ENCODE measurements at regions not wholly inside any gene's neighbourhood (a gene's known extent, or its start where the extent isn't known, plus 50 kb on each side); places are given as distances from the start of the nearest gene placed in this dataset.
"Not testable (repeated sequence)": the region's sequence is repeated elsewhere in the genome, so short reads cannot be mapped to it uniquely, and the experiment has no call there.

GRCh38 chr11:128152796-128153696 lies 434.3 kb downstream of the ETS1 start:
- no peak for DNase-seq

DNA sequence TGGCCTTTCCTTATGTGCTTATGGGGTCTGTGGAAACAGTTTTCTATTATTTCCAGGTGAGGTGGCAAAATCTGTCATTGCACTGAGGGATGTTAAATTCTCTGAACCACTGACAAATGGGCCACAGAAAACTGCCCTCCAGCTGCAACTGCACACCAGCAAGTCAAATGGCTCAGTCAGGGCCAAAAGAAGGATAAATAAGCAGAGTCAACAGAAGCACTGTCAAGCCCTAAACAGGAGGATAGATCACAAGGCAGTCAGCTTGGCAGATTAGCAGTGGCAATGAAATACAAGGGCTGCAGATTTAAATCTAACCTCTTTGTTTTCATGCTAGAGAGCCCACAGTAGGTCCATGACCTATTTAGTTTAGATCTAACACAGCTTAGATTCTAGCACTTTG lies 435.6 kb downstream of the ETS1 start:
- no peak for DNase-seq

- no peak for DNase-seq
Observed at GRCh38 chr11:128151338-128151737, 436.0 kb downstream of the ETS1 start.

DNA sequence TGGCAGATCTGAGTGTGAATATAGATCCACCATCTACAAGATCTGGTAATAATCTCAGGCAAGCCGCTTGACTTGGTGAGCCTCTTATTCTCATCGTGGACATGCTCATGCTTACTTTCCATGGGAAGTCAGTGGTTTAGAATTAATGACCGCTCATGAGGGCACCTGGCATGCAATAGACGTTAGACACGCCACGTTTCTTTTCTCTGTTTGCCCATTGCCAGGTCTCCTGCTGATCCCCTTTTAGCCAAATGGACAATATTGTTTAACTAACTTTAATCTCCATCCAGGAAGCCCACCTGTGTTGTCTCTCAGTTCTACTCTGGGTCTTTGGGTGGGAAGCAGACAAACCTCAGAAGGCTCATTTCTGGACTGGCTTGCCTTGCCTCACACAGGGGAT lies 439.1 kb downstream of the ETS1 start:
- DNase-seq: no peak

- no peak for DNase-seq
Observed at GRCh38 chr11:128146926-128147605, 440.3 kb downstream of the ETS1 start.

- not testable (repeated sequence) for DNase-seq
Observed at GRCh38 chr11:128140293-128140692, 447.1 kb downstream of the ETS1 start.

DNA sequence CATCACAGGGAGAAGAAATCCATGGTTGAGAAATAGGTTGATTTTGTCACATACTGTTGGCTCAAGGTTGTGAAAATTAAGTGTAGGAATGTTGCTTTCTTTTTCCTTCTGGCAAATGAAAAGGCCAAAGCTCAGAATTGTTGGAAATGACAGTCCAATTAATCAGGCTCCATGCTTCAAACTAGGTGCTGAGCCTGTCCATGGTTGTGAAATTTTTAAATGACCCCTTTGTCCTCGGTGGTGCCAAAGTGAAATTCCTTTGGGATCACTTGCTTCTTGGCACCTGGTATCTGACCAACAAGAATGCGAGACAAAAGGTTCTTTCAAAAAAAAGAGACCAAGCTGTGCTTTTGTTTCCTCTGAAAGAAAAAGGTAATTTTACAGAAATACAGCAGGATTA lies 451.9 kb downstream of the ETS1 start:
- DNase-seq: no peak

- DNase-seq: no peak
Observed at GRCh38 chr11:128133501-128133900, 453.9 kb downstream of the ETS1 start.

GRCh38 chr11:128130052-128130451 lies 457.3 kb downstream of the ETS1 start:
- DNase-seq: no peak

- DNase-seq: no peak
Observed at GRCh38 chr11:128125723-128126122, 461.6 kb downstream of the ETS1 start.

DNA sequence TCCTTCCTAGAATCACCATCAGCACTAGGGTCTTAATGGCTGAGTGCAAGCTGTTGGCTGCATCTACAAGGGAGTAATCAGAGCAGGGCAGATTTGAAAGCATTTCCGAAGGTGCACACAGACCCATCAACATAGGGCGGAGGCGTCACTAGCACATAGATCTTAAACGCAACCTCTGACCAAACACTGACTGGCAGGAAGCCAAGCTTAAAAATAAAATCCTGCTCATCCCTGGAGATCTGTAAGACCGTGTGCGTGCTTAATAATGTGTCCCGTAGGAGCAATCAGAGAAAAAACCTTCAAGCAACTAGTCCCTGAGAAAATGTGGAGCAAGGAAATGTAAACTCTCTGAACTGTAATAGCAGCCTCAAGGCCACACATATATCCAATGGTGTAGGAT lies 470.5 kb downstream of the ETS1 start:
- no peak for DNase-seq

DNA sequence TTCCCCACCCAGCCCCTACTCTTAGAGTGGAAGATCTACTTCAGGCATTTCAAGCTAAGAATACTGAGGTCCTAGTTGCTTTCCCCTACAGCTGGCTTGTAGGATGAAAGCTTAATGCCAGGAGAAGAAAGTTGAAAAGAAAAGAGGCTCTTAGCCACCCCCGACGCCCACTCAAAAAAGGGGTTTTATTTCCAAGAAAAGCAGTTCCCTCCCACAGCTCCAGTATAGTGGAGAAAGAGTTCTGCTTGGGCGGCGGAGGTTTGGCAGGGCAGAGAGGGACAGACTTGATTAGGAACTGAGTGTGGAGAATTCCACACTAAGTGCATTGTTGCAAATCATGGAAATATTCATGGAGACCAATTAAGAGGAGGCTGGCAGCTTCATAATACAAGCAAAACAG lies 470.9 kb downstream of the ETS1 start:
- DNase-seq: no peak

DNA sequence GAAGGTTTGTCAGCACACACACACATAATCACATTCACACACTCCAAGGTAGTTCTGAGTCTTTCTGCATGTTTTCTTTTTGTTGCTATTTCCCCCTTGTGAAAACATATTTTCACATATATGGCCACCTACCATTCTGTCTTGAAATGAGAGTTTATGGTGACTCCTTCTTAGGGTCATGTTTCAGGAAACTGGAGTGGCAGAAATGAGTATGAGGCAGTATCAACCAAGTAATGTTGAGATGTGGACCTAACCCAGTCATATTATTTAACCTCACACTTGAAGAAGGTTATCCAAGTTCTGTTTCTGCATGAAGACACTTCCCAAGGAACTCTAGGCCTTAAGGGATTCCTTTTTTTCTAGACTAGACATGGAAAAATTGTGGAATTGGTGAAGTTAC lies 481.4 kb downstream of the ETS1 start:
- no peak for DNase-seq

DNA sequence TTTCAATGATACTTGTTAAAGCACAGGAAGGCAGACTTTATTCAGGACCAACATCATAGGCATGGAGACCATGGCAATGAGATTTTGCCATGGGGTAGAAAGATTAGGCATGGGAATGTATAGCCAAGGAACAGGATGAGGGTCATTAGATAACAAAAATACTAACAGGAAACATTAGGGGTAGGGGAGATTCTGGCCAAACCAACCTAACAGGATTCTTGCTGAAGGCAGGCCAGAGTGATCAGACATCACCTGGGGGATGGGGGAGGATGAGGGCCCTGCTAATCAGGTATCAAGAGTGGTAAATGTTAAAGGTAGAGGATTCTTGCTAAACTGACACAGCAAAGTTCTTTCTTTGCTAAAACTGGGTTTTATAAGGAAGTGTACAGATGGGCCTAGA lies 481.8 kb downstream of the ETS1 start:
- DNase-seq: no peak

- DNase-seq: no peak
Observed at GRCh38 chr11:128103278-128103873, 484.0 kb downstream of the ETS1 start.

- DNase-seq: no peak
Observed at GRCh38 chr11:128098781-128099180, 488.6 kb downstream of the ETS1 start.

- DNase-seq: no peak
Observed at GRCh38 chr11:128095466-128095981, 491.8 kb downstream of the ETS1 start.

DNA sequence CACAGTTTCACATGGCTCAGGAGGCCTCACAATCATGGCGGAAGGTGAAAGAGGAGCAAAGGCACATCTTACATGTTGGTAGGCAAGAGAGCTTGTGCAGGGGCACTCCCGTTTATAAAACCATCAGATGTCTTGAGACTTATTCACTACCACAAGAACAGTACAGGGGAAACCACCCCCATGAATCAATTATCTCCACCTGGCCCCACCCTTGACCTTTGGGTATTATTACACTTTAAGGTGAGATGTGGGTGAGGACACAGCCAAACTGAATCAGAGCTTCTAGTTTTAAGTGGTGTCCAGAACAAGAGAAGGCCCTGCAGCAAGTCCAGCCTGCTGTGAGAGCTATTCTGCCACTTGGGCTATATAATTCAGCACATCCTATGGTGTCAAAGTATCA lies 493.7 kb downstream of the ETS1 start:
- no peak for DNase-seq

DNA sequence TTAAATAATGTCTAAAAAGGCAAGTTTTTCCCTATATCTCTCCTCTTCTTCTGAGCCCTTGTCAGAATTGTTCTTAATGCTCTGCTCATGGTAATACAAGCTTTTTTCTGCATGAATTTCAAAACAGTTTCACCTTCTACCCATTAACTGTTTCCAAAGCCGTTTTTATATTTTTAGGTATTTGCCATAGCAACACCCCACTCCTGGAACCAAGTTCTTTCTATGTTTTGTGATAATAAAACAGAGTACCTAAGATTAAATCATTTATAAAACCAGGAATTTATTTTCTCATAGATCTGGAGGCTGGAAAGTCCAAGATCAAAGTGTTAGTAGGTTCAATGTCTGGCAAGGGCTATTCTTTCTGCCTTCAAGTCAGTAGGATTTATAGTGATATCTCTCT lies 497.4 kb downstream of the ETS1 start:
- no peak for DNase-seq

DNA sequence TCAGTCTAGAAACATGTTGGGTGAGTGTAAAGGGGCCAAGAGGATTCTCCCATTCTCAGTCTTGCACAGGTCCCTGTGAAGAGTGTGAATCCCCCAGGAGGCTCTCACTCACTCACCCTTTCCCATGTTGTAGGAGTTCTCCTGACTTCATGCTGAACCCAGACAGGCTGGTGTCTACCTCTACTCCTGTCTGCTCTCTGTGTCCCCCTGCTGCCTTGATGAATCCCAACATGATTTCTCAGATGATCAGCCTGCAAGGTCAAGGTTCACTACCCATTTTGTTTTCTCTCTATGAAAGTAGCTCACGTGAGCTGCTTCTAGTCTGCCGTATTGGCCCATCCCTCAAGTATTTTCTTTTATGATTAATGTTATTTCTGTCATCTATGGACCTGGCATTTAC lies 500.6 kb downstream of the ETS1 start:
- DNase-seq: peak; percentile 37

GRCh38 chr11:128085276-128085675 lies 502.1 kb downstream of the ETS1 start:
- peak; percentile 14 for DNase-seq

DNA sequence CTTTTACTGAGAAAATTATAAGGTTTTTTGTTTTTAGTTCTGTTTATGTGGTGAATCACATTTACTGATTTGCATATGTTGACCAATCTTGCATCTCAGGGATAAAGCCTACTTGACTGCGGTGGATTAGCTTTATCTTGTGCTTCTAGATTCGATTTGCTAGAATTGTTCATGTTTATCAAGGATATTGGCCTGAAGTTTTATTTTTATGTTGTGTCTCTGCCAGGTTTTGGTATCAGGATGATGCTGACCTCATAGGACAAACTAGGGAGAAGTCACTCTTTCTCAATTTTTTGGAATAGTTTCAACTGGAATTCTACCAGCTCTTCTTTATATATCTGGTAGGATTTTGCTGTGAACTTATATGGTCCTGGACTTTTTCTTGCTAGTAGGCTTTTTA lies 504.8 kb downstream of the ETS1 start:
- no peak for DNase-seq

DNA sequence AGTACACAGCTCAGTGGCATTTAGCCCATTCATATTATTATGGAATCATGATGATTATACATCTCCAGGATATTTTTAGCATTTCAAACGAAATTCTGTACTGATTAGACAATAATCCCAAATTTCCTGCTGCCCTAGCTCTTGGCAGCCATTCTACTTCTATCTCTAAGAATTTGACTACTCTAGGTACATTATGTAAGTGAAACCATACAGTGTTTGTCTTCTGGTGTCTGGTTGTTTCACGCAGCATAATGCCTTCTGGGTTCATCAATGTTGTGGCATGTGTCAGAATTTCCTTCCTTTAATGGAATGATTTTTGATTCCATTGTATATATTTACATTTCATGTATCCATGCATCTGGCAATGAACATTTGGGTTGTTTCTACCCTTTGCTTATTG lies 517.7 kb downstream of the ETS1 start:
- no peak for DNase-seq

DNA sequence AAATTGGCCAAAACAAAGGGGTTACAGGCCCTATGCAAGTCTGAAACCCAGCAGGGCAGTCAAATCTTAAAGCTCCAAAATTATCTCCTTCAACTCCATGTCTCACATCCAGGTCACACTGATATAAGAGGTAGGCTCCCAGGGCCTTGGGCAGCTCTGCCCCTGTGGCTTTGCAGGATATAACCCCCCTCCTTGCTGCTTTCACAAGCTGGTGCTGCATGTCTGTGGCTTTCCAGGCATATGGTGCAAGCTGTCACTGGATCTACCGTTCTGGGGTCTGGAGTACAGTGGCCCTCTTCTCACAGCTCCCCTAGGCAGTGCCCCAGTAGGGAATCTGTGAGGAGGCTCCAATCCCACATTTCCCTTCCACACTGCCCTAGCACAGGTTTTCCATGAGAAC lies 519.6 kb downstream of the ETS1 start:
- no peak for DNase-seq

Data from CD4-positive, alpha-beta T cell treated with Interleukin-17A for 1 hour (primary cell).